HG03460 (cell line): ENCODE measurements at regions not wholly inside any gene's neighbourhood (a gene's known extent, or its start where the extent isn't known, plus 50 kb on each side); places are given as distances from the start of the nearest gene placed in this dataset.

ENCODE experiments used
- ATAC-seq: cut with Tn5 transposase; IDR thresholded peaks from one replicate; pipeline ENCODE4 v1.9.1; 2021; ENCODE audit not compliant: unreplicated experiment

- no peak for ATAC-seq
Measured at GRCh38 chr10:117950408-117950807, 96.3 kb downstream of the RAB11FIP2 start.
